MM.1S (cell line): ENCODE measurements at regions not wholly inside any gene's neighbourhood (a gene's known extent, or its start where the extent isn't known, plus 50 kb on each side); places are given as distances from the start of the nearest gene placed in this dataset.

ENCODE experiments used
- EZH2 ChIP-seq: fragments of 300-600 bp; sonication (generic); optimal IDR thresholded peaks from 2 replicates; pipeline ENCODE3; 2017; ENCODE audit warnings: low read depth, mild to moderate bottlenecking, antibody characterized with exemption, low read length, mixed read lengths
- EZH2phosphoT487 ChIP-seq: fragments of 300-600 bp; sonication (generic); IDR thresholded peaks from 2 replicates; pipeline ENCODE4 v1.6.1; 2018; ENCODE audit warnings: antibody characterized with exemption, low read length
- TF ChIP-seq, protein P1 (sequence below): fragments of 300-600 bp; sonication (generic); IDR thresholded peaks from 2 replicates; pipeline ENCODE4 v1.5.1; 2016; ENCODE audit warnings: antibody characterized with exemption, low read length, mixed read lengths

DNA sequence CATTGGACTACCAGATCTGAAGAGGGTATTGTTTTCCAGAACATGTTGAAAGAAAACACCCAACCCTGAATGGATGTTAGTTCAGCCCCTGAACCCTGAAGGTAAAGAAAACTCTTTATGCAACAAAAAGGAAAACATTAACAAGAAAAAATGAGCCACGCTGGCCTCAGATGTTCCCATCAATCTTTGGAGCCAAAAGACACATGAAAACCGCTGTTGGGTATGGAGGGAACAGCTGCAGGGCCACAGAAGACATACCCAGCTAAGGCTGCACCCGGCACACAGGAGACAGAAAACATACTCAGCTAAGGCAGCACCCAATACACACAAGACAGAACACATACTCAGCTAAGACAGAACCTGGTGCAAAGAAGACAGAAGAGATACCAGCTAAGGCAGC lies 51.3 kb upstream of the GALNT9 start:
- TF ChIP-seq, protein P1, sequence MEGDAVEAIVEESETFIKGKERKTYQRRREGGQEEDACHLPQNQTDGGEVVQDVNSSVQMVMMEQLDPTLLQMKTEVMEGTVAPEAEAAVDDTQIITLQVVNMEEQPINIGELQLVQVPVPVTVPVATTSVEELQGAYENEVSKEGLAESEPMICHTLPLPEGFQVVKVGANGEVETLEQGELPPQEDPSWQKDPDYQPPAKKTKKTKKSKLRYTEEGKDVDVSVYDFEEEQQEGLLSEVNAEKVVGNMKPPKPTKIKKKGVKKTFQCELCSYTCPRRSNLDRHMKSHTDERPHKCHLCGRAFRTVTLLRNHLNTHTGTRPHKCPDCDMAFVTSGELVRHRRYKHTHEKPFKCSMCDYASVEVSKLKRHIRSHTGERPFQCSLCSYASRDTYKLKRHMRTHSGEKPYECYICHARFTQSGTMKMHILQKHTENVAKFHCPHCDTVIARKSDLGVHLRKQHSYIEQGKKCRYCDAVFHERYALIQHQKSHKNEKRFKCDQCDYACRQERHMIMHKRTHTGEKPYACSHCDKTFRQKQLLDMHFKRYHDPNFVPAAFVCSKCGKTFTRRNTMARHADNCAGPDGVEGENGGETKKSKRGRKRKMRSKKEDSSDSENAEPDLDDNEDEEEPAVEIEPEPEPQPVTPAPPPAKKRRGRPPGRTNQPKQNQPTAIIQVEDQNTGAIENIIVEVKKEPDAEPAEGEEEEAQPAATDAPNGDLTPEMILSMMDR: no peak
- TF ChIP-seq EZH2phosphoT487 (no peak), EZH2 (no peak)
